ELR (cell line): ENCODE measurements at regions not wholly inside any gene's neighbourhood (a gene's known extent, or its start where the extent isn't known, plus 50 kb on each side); places are given as distances from the start of the nearest gene placed in this dataset.

Experiments
- DNase-seq: peaks from one replicate; pipeline ENCODE4 v3.0.0-alpha.2; 2015; ENCODE audit warnings: low read depth

GRCh38 chr4:156595041-156595440, 376.6 kb downstream of the PDGFC start:
- no peak for DNase-seq

- DNase-seq, result no peak
These were observed 377.0 kb downstream of the PDGFC start for GRCh38 chr4:156594624-156595023.

GRCh38 chr4:156593464-156593863, 378.1 kb downstream of the PDGFC start:
- no peak for DNase-seq

GRCh38 chr4:156591679-156592078, 379.9 kb downstream of the PDGFC start:
- DNase-seq, result no peak

GRCh38 chr4:156584100-156584499, 387.5 kb downstream of the PDGFC start:
- no peak for DNase-seq

GRCh38 chr4:156583265-156583664, 388.3 kb downstream of the PDGFC start:
- DNase-seq, result no peak

- DNase-seq, result peak; percentile 23
These were observed 390.1 kb downstream of the PDGFC start for GRCh38 chr4:156581282-156582063.

- no peak for DNase-seq
These were observed 392.9 kb downstream of the PDGFC start for GRCh38 chr4:156578713-156579112.

GRCh38 chr4:156578005-156578404, 393.6 kb downstream of the PDGFC start:
- no peak for DNase-seq

- DNase-seq, result no peak
These were observed 394.7 kb downstream of the PDGFC start for GRCh38 chr4:156576946-156577345.

- peak; percentile 10 for DNase-seq
These were observed 396.0 kb downstream of the PDGFC start for GRCh38 chr4:156575430-156576073.

GRCh38 chr4:156571146-156571545, 400.5 kb downstream of the PDGFC start:
- DNase-seq, result no peak

GRCh38 chr4:156569535-156569934, 402.1 kb downstream of the PDGFC start:
- DNase-seq, result no peak

GRCh38 chr4:156568484-156568883, 403.1 kb downstream of the PDGFC start:
- DNase-seq, result no peak

GRCh38 chr4:156568041-156568440, 403.6 kb downstream of the PDGFC start:
- DNase-seq, result no peak

- peak; percentile 68 for DNase-seq
These were observed 410.9 kb downstream of the PDGFC start for GRCh38 chr4:156560701-156561100.

- peak; percentile 53 for DNase-seq
These were observed 412.3 kb downstream of the PDGFC start for GRCh38 chr4:156559346-156559745.

- DNase-seq, result no peak
These were observed 413.1 kb downstream of the PDGFC start for GRCh38 chr4:156558373-156559025.

- DNase-seq, result no peak
These were observed 413.7 kb downstream of the PDGFC start for GRCh38 chr4:156557920-156558319.

GRCh38 chr4:156556336-156556735, 415.3 kb downstream of the PDGFC start:
- peak; percentile 30 for DNase-seq

- DNase-seq, result no peak
These were observed 417.9 kb downstream of the PDGFC start for GRCh38 chr4:156553659-156554058.

- DNase-seq, result peak; percentile 34
These were observed 423.7 kb downstream of the PDGFC start for GRCh38 chr4:156547891-156548290.

- peak; percentile 85 for DNase-seq
These were observed 424.2 kb downstream of the PDGFC start for GRCh38 chr4:156547439-156547838.
